ENCODE measurements at regions not wholly inside any gene's neighbourhood (a gene's known extent, or its start where the extent isn't known, plus 50 kb on each side); places are given as distances from the start of the nearest gene placed in this dataset.

DNA sequence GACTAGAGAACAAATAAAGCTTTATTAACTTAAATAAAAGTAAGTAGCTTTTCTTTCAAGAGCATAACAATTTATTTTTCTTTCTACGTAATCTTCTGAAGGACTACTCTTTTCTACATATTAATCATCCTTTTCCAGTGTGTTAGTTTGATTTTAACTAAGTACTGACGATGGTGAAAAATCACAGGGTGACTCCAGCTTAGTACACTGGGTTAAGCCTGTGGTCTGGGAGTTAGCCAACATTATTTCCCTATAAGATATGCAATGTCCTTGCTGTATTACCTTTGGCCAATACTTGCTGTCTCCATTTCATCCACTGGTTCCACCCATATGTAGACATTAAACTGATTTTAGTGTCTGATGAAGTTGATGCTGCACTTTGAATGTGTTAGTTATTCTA is 508.6 kb upstream of the SUCLG2 start:
- no peak for DNase-seq (ENCODE audit: low read depth in 2 of 2)

GRCh38 chr3:68162644-68163043 is 508.2 kb upstream of the SUCLG2 start:
- DNase-seq (ENCODE audit: low read depth in 2 of 2), result no peak

DNA sequence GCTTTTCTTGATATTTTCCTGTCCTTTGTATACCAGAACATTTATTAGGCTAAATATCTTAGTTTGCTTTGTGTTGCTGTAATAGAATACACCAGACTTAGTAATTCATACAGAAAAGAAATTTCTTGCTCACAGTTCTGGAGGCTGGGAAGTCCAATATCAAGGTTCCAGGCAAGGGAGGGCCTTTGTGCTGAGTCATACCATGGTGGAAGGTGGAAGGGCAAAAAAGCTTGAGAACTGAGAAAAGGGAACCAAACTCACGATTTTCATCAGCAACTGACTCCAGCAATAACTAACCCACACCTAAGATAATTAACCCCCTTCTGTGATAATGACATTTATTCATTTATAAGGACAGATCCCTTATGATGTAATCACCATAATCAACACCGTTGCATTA is 496.9 kb upstream of the SUCLG2 start:
- no peak for DNase-seq (ENCODE audit: low read depth in 2 of 2)

DNA sequence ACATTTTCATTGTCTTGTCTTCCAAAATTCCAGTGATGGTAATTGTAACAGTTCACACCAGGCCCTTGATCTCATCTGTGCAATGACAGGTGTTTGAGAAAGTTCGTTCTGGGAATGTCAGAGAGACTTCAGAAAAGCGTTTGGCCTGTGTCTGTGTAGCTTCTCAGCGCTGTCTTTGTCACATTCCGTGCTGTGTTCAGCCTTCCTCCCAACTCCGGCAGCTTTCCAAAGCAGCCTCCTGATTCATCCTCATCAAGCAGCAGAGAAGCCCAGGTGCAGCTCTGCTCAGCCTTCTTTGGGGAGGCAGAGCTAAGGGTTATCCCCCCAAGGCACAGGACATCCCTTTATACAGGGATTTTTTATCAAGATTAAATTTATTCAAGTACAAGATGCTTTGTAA is 494.0 kb upstream of the SUCLG2 start:
- DNase-seq (ENCODE audit: low read depth in 2 of 2), result no peak

- DNase-seq (ENCODE audit: low read depth in 2 of 2), result no peak
Observed at GRCh38 chr3:68142441-68142840, 488.0 kb upstream of the SUCLG2 start.

DNA sequence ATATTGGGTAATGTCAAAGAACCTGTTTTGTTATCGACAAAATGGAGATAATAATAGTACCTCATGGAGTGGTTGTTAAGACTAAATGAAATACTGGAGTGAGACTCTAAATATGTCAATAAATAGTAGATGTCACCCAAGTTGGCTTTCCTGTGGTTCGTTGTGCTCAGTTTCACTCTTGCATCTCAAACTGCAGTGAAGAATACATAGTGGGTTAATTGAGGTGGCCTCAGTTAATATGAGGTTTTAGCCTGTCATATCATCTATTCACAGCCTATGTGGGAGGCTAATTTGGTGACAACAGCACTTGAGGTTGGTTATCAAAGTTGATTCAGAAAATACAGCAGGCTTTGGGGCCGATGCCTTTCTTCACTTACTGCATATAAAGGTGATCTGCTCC is 485.5 kb upstream of the SUCLG2 start:
- no peak for DNase-seq (ENCODE audit: low read depth in 2 of 2)

DNA sequence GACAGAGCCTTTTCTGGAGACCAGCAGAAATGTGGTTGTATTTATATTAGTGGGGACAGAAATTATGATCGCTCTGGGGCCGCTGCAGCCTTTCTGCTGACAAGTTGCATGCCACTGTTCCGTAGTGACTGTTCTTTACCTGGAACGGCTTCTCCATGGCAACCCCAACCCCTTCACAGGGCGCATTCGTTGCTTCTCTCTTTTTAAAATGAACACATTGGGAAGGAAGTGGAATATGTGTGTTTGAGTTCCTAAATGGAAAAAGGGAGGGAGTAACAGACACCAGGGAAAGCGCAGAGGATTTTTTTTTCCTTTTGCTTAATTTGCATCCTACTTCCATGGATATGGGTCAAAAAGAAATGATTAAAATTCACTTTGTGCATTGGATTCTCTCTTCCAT is 482.0 kb upstream of the SUCLG2 start:
- DNase-seq (ENCODE audit: low read depth in 2 of 2), result no peak

GRCh38 chr3:68135067-68135466 is 480.7 kb upstream of the SUCLG2 start:
- no peak for DNase-seq (ENCODE audit: low read depth in 2 of 2)

GRCh38 chr3:68129065-68129464 is 474.7 kb upstream of the SUCLG2 start:
- DNase-seq (ENCODE audit: low read depth in 2 of 2), result no peak

- no peak for DNase-seq (ENCODE audit: low read depth in 2 of 2)
Observed at GRCh38 chr3:68123231-68123630, 468.8 kb upstream of the SUCLG2 start.

- DNase-seq (ENCODE audit: low read depth in 2 of 2), result no peak
Observed at GRCh38 chr3:68121287-68121686, 466.9 kb upstream of the SUCLG2 start.

DNA sequence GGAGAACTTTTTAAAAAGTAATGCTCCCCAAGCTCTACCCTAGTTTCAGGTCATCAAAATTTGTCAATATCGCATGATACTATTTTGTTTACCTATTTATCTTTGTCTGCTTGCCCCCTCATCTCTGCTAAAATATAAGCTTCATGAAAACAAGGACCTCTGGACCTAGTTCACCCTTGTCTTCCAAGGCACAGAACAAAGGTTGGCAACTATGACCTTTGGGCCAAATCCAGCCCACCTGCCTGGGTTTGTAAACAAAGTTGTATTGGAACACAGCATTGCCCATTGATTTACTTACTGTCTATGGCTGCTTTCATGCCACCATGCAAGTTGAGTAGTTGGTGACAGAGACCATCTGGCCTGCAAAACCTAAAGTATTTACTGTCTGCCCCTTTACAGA is 462.2 kb upstream of the SUCLG2 start:
- no peak for DNase-seq (ENCODE audit: low read depth in 2 of 2)

- DNase-seq (ENCODE audit: low read depth in 2 of 2), result no peak
Observed at GRCh38 chr3:68103811-68104210, 449.4 kb upstream of the SUCLG2 start.

DNA sequence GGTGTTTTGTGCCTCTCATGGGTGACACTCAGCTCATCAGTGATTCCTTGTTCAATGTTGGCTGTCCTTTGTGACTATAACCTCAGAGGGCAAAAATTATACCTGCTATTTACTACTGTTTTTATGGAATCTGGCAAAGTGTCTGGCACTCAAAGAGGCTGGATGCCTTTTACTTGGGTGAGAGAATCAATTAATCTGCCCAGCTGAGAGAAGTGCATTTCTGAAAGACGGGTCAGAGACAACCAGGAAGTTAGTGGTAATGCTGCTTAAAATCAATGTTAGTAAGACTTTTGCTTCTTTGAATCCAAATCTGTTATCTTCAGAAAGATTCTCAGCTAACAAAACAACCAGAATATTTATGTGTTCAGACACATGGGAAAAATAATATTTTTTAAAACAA is 436.2 kb upstream of the SUCLG2 start:
- DNase-seq (ENCODE audit: low read depth in 2 of 2), result no peak

DNA sequence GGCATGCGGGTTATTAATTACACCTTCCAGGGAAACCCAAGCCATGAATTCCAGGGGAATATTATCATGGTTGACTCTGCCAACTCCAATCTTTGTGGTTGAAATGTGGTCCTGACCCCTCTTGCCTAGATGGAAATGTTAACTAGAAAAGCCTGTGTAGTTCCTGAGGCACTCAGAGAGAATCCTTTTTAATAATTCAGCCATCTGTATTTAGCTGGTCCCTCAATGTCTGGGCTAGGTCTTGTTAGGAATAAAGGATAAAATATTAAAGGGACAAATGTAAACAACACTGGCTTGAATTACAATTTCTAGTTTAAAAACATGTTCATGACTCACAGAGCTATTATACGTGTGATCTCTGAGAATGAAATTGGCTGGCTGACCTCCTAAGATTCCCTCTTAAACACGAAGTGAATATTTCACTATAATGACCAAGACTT is 435.2 kb upstream of the SUCLG2 start:
- no peak for DNase-seq (ENCODE audit: low read depth in 2 of 2)

DNA sequence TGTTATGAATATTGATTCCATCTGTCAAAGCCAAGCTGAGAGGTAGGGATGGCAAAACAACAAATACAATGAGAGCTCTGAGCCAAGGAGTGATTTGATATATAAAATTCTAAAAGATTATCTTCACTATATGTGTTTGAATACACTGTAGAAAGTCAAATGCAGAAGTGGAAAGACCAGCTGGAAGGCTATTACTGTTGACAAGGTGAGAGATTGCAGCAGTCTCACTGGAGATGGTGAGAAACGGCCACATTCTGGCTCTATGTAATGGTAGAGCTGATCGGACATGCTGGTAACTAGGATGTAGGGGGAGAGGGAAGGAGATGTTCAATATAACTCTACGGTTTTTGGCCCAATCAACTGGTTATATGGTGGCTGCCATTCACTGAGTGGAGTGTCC is 434.2 kb upstream of the SUCLG2 start:
- no peak for DNase-seq (ENCODE audit: low read depth in 2 of 2)

DNA sequence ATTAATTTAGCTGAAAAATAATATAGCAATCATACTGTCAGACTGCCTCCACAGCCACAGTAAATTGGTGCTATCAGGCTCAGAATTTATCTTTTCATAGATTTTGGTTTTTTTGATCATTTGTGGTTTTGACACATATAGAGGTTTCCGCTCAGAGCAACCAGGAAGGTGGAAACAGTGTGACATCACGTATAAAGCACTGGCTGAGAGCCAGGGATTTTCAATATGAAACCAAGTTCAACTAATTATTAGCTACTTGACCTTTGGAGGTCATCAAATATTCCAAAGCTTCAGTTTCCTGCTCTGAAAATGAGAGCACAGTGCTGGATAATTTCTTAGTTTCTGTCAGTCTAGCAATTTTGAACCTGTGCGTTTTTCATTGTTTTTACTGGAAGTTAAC is 433.8 kb upstream of the SUCLG2 start:
- peak in 1 of 2 donors; percentile 36 for DNase-seq (ENCODE audit: low read depth in 2 of 2)

DNA sequence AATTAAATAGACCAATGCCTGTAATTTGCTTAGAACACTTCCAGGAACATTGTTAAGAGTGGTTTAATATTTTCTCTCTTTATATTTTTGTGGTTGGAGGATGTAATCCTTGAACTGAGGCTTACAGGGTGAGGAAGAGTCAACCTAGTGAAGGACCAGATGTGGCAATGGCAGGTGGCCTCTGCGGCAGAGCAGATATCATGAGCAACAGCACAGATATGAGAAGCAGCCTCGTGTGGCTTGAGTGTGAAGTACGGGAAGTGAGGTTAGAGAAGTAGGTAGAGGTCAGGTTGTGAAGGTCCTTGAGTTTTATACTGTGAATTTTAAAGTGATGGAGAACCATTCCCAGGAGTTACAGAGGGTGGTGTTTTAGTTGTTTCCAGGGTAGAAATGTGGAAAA is 417.6 kb upstream of the SUCLG2 start:
- no peak for DNase-seq (ENCODE audit: low read depth in 2 of 2)

- no peak for DNase-seq (ENCODE audit: low read depth in 2 of 2)
Observed at GRCh38 chr3:68070186-68070585, 415.8 kb upstream of the SUCLG2 start.

DNA sequence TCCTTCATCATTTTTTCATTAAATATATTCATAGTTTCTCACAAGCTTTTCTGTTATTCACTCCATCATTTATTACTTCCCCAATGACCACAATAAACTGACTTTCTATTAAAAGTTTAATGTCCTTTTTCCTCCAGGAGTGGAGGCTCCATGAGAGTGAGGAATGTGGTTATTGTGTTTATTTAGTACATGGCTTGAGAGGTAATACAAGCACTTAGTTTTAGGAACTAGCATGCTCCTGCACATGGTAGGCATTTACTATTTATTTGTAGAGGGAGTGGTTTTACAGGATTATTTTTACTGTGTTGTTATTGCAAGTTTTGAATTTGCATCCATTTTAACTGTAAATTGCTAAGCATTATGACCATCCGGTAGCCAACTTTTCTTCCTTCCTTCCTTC is 412.9 kb upstream of the SUCLG2 start:
- no peak for DNase-seq (ENCODE audit: low read depth in 2 of 2)

DNA sequence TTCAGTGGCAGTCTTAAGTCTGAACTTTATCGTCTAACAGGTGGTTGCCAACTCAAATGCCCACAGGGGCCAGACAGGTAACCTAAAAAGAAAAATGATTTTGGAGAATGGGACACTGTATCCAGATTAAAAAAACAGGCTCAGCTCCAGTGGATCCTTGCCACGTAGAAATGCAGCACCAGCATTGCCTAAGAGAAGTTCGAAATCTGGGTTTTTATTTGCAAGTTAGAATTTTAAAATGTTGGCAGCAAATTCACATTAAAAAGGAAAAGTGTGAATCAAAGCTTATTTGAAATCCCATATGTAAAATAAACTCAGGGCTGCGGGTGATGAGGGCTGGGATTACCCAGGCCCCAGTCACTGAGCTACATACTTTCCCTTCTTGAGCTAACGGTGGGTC is 408.5 kb upstream of the SUCLG2 start:
- DNase-seq (ENCODE audit: low read depth in 2 of 2), result no peak

DNA sequence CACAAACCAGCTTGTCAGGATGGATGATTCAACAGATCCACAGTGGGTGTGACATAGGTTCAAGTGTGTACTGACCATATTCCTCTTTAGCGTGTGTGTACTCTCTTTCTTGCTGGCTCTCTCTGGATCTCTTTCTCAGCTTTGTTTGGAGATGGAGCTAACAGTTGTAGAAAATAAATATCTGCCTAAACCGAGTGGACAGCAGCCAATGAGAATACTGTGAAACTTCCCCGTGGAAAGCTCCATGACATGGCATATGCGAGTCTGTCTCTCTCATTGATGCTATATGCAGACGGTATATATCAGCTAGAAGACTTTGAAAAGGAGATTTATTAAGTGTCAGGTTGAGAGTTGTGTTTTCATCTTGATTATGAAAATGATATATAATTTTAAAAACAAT is 406.5 kb upstream of the SUCLG2 start:
- DNase-seq (ENCODE audit: low read depth in 2 of 2), result no peak

DNA sequence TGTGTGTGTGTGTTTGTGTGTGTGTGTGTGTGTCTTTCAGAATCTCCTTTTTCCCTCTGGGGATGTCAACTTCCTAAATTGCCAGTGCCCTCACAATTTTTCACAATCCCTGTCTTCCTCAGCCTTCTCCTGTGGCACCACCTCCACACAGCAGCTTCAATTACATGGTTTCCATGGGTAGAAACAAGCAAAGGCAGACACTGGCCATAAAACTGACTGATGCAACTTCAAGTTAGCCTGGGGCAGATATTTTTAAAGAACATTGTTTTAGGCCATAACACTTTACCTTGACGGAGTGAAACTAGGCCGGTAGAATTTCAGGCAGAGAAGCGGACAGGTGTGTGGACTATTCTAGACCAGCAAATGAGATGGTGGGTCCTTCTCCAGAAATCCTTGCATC is 405.8 kb upstream of the SUCLG2 start:
- DNase-seq (ENCODE audit: low read depth in 2 of 2), result no peak

DNA sequence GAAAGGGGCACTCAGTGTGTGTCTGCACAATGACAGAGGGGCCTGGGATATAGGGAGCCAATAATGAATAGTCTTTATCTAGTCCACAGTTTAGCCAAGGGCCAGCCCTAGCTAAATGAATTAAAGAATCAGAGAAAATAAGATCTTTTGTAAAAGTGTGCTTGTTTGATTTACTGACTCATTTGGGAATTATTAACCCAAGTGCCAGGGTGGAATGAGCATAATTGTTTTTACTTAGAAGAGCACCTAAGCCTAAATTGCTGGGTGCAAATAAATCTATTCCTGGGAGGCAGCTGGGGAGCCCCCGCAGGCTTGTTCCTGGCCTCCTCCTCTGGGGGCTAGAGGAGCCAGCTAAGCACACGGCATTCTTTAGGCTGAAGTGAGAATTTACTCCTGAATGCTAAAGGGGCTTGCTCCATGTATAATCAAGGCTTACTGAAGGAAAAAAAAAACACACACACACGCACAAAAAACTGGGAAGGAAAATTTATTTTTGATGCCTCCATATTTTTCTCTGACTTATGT is 405.3 kb upstream of the SUCLG2 start:
- no peak for DNase-seq (ENCODE audit: low read depth in 2 of 2)
